ENCODE measurements at regions not wholly inside any gene's neighbourhood (a gene's known extent, or its start where the extent isn't known, plus 50 kb on each side); places are given as distances from the start of the nearest gene placed in this dataset.

- no peak for TF ChIP-seq EZH2 (IDR thresholded peaks at IDR 0.05)
- TF ChIP-seq, protein P1, sequence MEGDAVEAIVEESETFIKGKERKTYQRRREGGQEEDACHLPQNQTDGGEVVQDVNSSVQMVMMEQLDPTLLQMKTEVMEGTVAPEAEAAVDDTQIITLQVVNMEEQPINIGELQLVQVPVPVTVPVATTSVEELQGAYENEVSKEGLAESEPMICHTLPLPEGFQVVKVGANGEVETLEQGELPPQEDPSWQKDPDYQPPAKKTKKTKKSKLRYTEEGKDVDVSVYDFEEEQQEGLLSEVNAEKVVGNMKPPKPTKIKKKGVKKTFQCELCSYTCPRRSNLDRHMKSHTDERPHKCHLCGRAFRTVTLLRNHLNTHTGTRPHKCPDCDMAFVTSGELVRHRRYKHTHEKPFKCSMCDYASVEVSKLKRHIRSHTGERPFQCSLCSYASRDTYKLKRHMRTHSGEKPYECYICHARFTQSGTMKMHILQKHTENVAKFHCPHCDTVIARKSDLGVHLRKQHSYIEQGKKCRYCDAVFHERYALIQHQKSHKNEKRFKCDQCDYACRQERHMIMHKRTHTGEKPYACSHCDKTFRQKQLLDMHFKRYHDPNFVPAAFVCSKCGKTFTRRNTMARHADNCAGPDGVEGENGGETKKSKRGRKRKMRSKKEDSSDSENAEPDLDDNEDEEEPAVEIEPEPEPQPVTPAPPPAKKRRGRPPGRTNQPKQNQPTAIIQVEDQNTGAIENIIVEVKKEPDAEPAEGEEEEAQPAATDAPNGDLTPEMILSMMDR (IDR thresholded peaks at IDR 0.05) = no peak
Measured at GRCh38 chr9:16191191-16191590, 638.3 kb downstream of the CCDC171 start.
